SK-N-SH (cell line): ENCODE measurements at regions not wholly inside any gene's neighbourhood (a gene's known extent, or its start where the extent isn't known, plus 50 kb on each side); places are given as distances from the start of the nearest gene placed in this dataset.

Source experiments
- CTCF ChIA-PET: fragments of 300-600, 350-600 bp; formaldehyde crosslinking; extraction: SDS; loops from one replicate; lab custom pipeline; 2021; lab: Yijun Ruan, JAX
- POLR2A ChIA-PET: fragments of 350-600 bp; sonication (Branson Sonifier 250); formaldehyde crosslinking; extraction: SDS; loops from one replicate; lab custom pipeline; 2020; ENCODE audit warnings: antibody characterized with exemption, inconsistent platforms; lab: Yijun Ruan, JAX
- DNase-seq: peaks from one replicate; pipeline ENCODE4 v3.0.0; 2012
- H2AFZ ChIP-seq: fragments of 200-600 bp; sonication (generic); 2 replicates; pipeline ENCODE4 v1.8.1; 2016; ENCODE audit warnings: antibody characterized with exemption, mild to moderate bottlenecking, low read depth
- H3F3A ChIP-seq: fragments of 200-600 bp; sonication (generic); replicated peaks from 2 replicates; pipeline ENCODE3; 2016; ENCODE audit warnings: antibody characterized with exemption, mild to moderate bottlenecking; ENCODE audit not compliant: insufficient read depth
- H3K27ac ChIP-seq, 2 experiments: fragments of 200-500 bp in 1 of 2; fragments of 200-600 bp in 1 of 2; sonication (Bioruptor generic) in 1 of 2; sonication (generic), shearing (Covaris generic) in 1 of 2; 2 replicates each; pipeline versions ENCODE4 v1.5.1 to v1.6.1; 2014 to 2016; ENCODE audit warnings: low read depth in 2 of 2, inconsistent platforms in 1 of 2, low read length in 1 of 2, mild to moderate bottlenecking in 1 of 2, mixed read lengths in 1 of 2
- H3K27me3 ChIP-seq: fragments of 200-600 bp; sonication (generic), shearing (Covaris generic); 2 replicates; pipeline ENCODE4 v1.6.1; 2016; ENCODE audit warnings: mixed run types; ENCODE audit not compliant: insufficient read depth
- H3K36me3 ChIP-seq, 2 experiments: fragments of 200-500 bp in 1 of 2; fragments of 200-600 bp in 1 of 2; sonication (Bioruptor generic) in 1 of 2; sonication (generic) in 1 of 2; replicated peaks in 1 of 2; 2 replicates each; pipeline versions ENCODE3 to v1.5.1; 2014 to 2016; ENCODE audit warnings: low read length in 1 of 2, mild to moderate bottlenecking in 1 of 2; ENCODE audit not compliant: insufficient read depth in 2 of 2, control insufficient read depth in 1 of 2
- H3K4me1 ChIP-seq, 2 experiments: fragments of 200-500 bp in 1 of 2; fragments of 200-600 bp in 1 of 2; sonication (Bioruptor generic) in 1 of 2; sonication (generic), shearing (Covaris generic) in 1 of 2; 2 replicates each; pipeline versions ENCODE4 v1.5.1 to v1.6.1; 2014 to 2016; ENCODE audit warnings: low read depth in 1 of 2, low read length in 1 of 2, mixed run types in 1 of 2; ENCODE audit not compliant: insufficient read depth in 2 of 2, control insufficient read depth in 1 of 2
- H3K4me2 ChIP-seq: fragments of 200-600 bp; sonication (generic), shearing (Covaris generic); 2 replicates; pipeline ENCODE4 v1.6.1; 2017; ENCODE audit warnings: mixed run types
- H3K4me3 ChIP-seq, 2 experiments: fragments of 200-500 bp in 1 of 2; fragments of 200-600 bp in 1 of 2; sonication (Bioruptor generic) in 1 of 2; sonication (generic), shearing (Covaris generic) in 1 of 2; 2 replicates each; pipeline versions ENCODE4 v1.5.1 to v1.8.1; 2014 to 2016; ENCODE audit warnings: low read depth in 2 of 2, inconsistent platforms in 1 of 2, low read length in 1 of 2, mild to moderate bottlenecking in 1 of 2, mixed read lengths in 1 of 2, moderate library complexity in 1 of 2
- H3K79me2 ChIP-seq: fragments of 200-600 bp; sonication (generic); 2 replicates; pipeline ENCODE4 v1.8.1; 2017; ENCODE audit warnings: mild to moderate bottlenecking; ENCODE audit not compliant: insufficient read depth
- H3K9ac ChIP-seq: fragments of 200-600 bp; sonication (generic); 2 replicates; pipeline ENCODE4 v1.6.1; 2017; ENCODE audit warnings: mixed run types
- H3K9me2 ChIP-seq: fragments of 200-600 bp; sonication (generic); 2 replicates; pipeline ENCODE4 v1.6.1; 2017; ENCODE audit warnings: mixed run types
- H3K9me3 ChIP-seq: fragments of 200-600 bp; sonication (generic); 2 replicates; pipeline ENCODE4 v1.6.1; 2017; ENCODE audit warnings: mixed run types, mild to moderate bottlenecking, moderate library complexity
- H4K20me1 ChIP-seq: fragments of 200-600 bp; sonication (generic); 2 replicates; pipeline ENCODE4 v1.6.1; 2017; ENCODE audit warnings: mild to moderate bottlenecking, mixed run types; ENCODE audit not compliant: insufficient read depth
- CHD2 ChIP-seq: fragments of 150-350 bp; IDR thresholded peaks from 2 replicates; pipeline ENCODE4 v1.6.1; 2018; ENCODE audit warnings: low read length; ENCODE audit not compliant: partially characterized antibody
- CTCF ChIP-seq: fragments of 200-600 bp; sonication (generic); IDR thresholded peaks from 2 replicates; pipeline ENCODE4 v1.6.1; 2017; ENCODE audit warnings: antibody characterized with exemption, mild to moderate bottlenecking, moderate library complexity
- ELF1 ChIP-seq: IDR thresholded peaks from 2 replicates; pipeline ENCODE4 v1.4.0; 2012
- JUND ChIP-seq: IDR thresholded peaks from 2 replicates; pipeline ENCODE4 v1.4.0; 2012
- MEF2A ChIP-seq: IDR thresholded peaks from 2 replicates; pipeline ENCODE4 v1.4.0; 2012; ENCODE audit warnings: low read depth, borderline replicate concordance
- NFIC ChIP-seq: IDR thresholded peaks from 2 replicates; pipeline ENCODE4 v1.4.0; 2012; ENCODE audit warnings: borderline replicate concordance
- NRF1 ChIP-seq: IDR thresholded peaks from 2 replicates; pipeline ENCODE4 v1.6.1; 2012; ENCODE audit warnings: low read depth, mild to moderate bottlenecking, low read length
- PBX3 ChIP-seq: IDR thresholded peaks from 2 replicates; pipeline ENCODE4; 2012
- RAD21 ChIP-seq: IDR thresholded peaks from 2 replicates; pipeline ENCODE4 v1.6.1; 2012; ENCODE audit warnings: mild to moderate bottlenecking, low read length
- RCOR1 ChIP-seq: fragments of 150-350 bp; IDR thresholded peaks from 2 replicates; pipeline ENCODE4 v1.6.1; 2017; ENCODE audit warnings: antibody characterized with exemption, low read length
- RXRA ChIP-seq: IDR thresholded peaks from 2 replicates; pipeline ENCODE4 v1.4.0; 2012; ENCODE audit warnings: low read depth, mild to moderate bottlenecking, borderline replicate concordance
- SIN3A ChIP-seq: IDR thresholded peaks from 2 replicates; pipeline ENCODE4 v1.6.1; 2012; ENCODE audit warnings: low read depth, mild to moderate bottlenecking, low read length, moderate library complexity, borderline replicate concordance
- SMC3 ChIP-seq: IDR thresholded peaks from 2 replicates; pipeline ENCODE4 v1.6.1; 2012; ENCODE audit warnings: low read depth, low read length, improper control_type of control experiment
- TAF1 ChIP-seq: IDR thresholded peaks from 2 replicates; pipeline ENCODE4 v1.6.1; 2012; ENCODE audit warnings: low read depth, mild to moderate bottlenecking, low read length, moderate library complexity, borderline replicate concordance
- TCF12 ChIP-seq: IDR thresholded peaks from 2 replicates; pipeline ENCODE4 v1.4.0; 2012
- TEAD4 ChIP-seq: IDR thresholded peaks from 2 replicates; pipeline ENCODE4 v1.4.0; 2012; ENCODE audit warnings: mild to moderate bottlenecking, borderline replicate concordance; ENCODE audit not compliant: insufficient read depth
- WGBS: methylation state at CpG from one replicate; pipeline ENCODE4 v1.1.6; 2017; ENCODE audit warnings: low lambda C conversion rate; 5-methylcytosine and 5-hydroxymethylcytosine counted together
- TF ChIP-seq, protein P1 (sequence below): IDR thresholded peaks from 2 replicates; pipeline ENCODE4 v1.4.0; 2012; ENCODE audit warnings: low read depth
- TF ChIP-seq, protein P2 (sequence below): fragments of 150-350 bp; IDR thresholded peaks from 2 replicates; pipeline ENCODE4 v1.6.1; 2017; ENCODE audit warnings: antibody characterized with exemption, low read length, low read depth, borderline replicate concordance
- TF ChIP-seq, protein P3 (sequence below): IDR thresholded peaks from 2 replicates; pipeline ENCODE4 v1.4.0; 2012; ENCODE audit warnings: low read depth, borderline replicate concordance

- Histone ChIP-seq H3K9me3 (no peaks in the 10 kb centered on the region), H3K27me3 (no peaks in the 10 kb centered on the region), H3K36me3 (no peaks in the 10 kb centered on the region), H3K9me2 (no peaks in the 10 kb centered on the region), H3K4me1 (peaks cover 0 to 29% of the 10 kb centered on the region in 2 experiments; a peak in 2 of 4 replicates), H3K4me3 (no peak overlapping the region), H3K9ac (no peak overlapping the region), H3K27ac (peak overlapping the region in 1 of 2 experiments; percentile 100; a peak in 2 of 4 replicates), H2AFZ (no peak overlapping the region), H3K79me2 (no peaks in the 10 kb centered on the region), H3F3A (no peaks in the 10 kb centered on the region), H3K4me2 (no peak overlapping the region), H4K20me1 (no peaks in the 10 kb centered on the region)
- ChIA-PET POLR2A (no interaction called here), CTCF (interaction anchor here (0.6 kb wide), 1 partner anchor 784 kb away, joined by 3 read pairs; no protein-coding TSS in a partner anchor)
- no peak for DNase-seq
- TF ChIP-seq, protein P1, sequence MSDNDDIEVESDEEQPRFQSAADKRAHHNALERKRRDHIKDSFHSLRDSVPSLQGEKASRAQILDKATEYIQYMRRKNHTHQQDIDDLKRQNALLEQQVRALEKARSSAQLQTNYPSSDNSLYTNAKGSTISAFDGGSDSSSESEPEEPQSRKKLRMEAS: no peak
- no peak for TF ChIP-seq ELF1
- no peak for TF ChIP-seq RXRA
- no peak for TF ChIP-seq NFIC
- TF ChIP-seq CHD2: no peak
- no peak for TF ChIP-seq RCOR1
- TF ChIP-seq NRF1: no peak
- no peak for TF ChIP-seq TCF12
- TF ChIP-seq, protein P2, sequence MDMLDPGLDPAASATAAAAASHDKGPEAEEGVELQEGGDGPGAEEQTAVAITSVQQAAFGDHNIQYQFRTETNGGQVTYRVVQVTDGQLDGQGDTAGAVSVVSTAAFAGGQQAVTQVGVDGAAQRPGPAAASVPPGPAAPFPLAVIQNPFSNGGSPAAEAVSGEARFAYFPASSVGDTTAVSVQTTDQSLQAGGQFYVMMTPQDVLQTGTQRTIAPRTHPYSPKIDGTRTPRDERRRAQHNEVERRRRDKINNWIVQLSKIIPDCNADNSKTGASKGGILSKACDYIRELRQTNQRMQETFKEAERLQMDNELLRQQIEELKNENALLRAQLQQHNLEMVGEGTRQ: no peak
- no peak for TF ChIP-seq SMC3
- no peak for TF ChIP-seq PBX3
- no peak for TF ChIP-seq MEF2A
- 47% methylated on average over 5 of the region's 5 CpGs for WGBS
Observed at GRCh38 chr6:23608931-23609435, 517.0 kb upstream of the NRSN1 start.

DNA sequence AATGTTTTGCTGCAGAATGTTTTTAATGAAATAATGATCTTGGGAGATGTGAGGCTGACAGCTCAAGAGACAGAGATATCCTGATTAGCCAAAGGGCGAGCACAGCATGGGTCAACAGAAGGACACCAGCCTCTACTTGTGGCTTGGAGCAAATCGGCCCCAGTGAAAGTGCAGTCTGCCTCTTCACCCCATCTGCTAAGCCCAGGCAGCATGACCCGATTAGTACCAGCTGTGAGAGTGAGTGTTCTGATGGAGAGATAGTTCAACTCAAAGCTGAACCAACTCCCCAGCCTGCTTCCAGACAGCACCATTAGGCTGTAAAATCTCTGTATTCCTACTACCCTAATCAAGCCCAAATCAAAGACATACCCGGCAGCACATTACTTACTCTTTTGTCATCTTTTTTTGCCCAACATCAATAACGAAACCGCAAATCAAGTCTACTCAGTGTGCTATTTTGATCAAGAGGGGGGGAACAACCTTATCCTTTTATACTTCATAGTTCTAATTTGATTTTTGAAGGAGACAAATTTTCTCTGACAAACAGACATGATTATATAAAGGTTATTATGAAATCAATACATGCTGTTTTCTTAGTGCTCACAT, 514.1 kb upstream of the NRSN1 start:
- no peaks in the 10 kb centered on the region for H3F3A ChIP-seq
- no peaks in the 10 kb centered on the region for H3K9me3 ChIP-seq
- POLR2A ChIA-PET: interaction anchor here (0.6 to 1.3 kb wide), 5 partner anchors 45 to 1112 kb away, joined by 3 to 8 read pairs (median 3); no protein-coding TSS in a partner anchor
- H3K9me2 ChIP-seq: no peaks in the 10 kb centered on the region
- no peak overlapping the region for H3K9ac ChIP-seq
- peak; percentile 86 for DNase-seq
- CTCF ChIA-PET: interaction anchor here (0.8 to 2.5 kb wide), 5 partner anchors 48 to 593 kb away, joined by 3 to 21 read pairs (median 4); no protein-coding TSS in a partner anchor
- H3K36me3 ChIP-seq: no peaks in the 10 kb centered on the region
- H3K4me2 ChIP-seq: no peak overlapping the region
- peaks cover 0 to 29% of the 10 kb centered on the region in 2 experiments; a peak in 2 of 4 replicates for H3K4me1 ChIP-seq
- WGBS: 5% methylated on average over 6 of the region's 6 CpGs
- H3K27ac ChIP-seq: peak overlapping the region in 1 of 2 experiments; percentile 100; a peak in 2 of 4 replicates
- no peak overlapping the region for H3K4me3 ChIP-seq
- H3K79me2 ChIP-seq: no peaks in the 10 kb centered on the region
- H3K27me3 ChIP-seq: no peaks in the 10 kb centered on the region
- no peak overlapping the region for H2AFZ ChIP-seq
- H4K20me1 ChIP-seq: no peaks in the 10 kb centered on the region
- TF ChIP-seq RXRA (no peak), CHD2 (peak; percentile 90), RAD21 (peak; percentile 44), PBX3 (no peak), NRF1 (no peak), JUND (no peak), CTCF (no peak), RCOR1 (peak; percentile 95; the same call in 1 of the 2 replicates), TAF1 (no peak), ELF1 (no peak), SIN3A (no peak), SMC3 (peak; percentile 28; the same call in 1 of the 2 replicates), TEAD4 (0 out of 2 replicates have a peak, but pooled peaks have one; percentile 23)
- TF ChIP-seq, protein P3, sequence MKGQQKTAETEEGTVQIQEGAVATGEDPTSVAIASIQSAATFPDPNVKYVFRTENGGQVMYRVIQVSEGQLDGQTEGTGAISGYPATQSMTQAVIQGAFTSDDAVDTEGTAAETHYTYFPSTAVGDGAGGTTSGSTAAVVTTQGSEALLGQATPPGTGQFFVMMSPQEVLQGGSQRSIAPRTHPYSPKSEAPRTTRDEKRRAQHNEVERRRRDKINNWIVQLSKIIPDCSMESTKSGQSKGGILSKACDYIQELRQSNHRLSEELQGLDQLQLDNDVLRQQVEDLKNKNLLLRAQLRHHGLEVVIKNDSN: no peak
- TF ChIP-seq, protein P1: no peak
